Glomerular endothelial cell (primary cell): ENCODE measurements at regions not wholly inside any gene's neighbourhood (a gene's known extent, or its start where the extent isn't known, plus 50 kb on each side); places are given as distances from the start of the nearest gene placed in this dataset.

Experiments
- DNase-seq: peaks from one replicate; pipeline ENCODE4 v3.0.0-alpha.2; 2011; ENCODE audit warnings: low read depth, low spot score; ENCODE audit errors: extremely low read depth

DNA sequence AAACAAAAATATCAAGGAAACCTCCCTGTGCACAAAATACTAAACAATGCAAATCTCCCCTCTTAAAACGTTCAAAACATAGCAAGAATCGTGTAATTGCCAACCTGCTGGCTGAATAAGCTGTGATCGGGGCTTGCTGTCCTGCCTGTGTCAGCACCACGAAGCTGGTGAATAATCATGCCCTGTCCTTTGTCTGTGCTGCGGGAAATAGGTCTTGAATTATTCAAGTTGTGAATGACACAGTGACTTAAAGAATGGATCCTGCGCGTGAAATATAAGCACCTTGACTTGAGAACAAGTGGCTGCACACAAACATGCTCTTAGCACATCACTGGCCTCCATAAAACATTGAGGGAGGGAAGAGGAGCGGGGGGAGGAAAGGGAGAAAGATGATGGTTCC, 130.2 kb downstream of the OAT start:
- no peak for DNase-seq

- DNase-seq: no peak
Measured at GRCh38 chr10:124287791-124288190, 130.9 kb downstream of the OAT start.

- no peak for DNase-seq
Measured at GRCh38 chr10:124287071-124287685, 131.5 kb downstream of the OAT start.

DNA sequence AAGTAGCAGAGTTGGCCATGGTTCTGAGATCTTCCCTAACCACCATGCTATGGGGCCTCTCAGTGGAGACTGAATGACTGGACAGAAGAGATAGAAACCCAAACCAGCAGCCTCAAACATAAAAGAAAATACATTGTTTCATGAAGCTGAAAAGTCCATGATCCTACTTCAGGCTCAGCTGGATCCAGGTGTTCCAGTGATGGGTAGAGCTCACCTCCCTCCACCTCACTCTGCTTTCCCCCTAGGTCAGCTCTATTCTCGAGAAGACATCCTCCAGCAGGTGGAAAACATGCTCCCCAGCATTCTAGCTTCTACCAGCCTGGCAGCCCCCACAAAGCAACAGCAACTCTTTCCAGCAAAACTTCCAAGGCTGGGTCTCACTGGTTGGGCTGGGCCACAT, 132.1 kb downstream of the OAT start:
- DNase-seq: no peak

DNA sequence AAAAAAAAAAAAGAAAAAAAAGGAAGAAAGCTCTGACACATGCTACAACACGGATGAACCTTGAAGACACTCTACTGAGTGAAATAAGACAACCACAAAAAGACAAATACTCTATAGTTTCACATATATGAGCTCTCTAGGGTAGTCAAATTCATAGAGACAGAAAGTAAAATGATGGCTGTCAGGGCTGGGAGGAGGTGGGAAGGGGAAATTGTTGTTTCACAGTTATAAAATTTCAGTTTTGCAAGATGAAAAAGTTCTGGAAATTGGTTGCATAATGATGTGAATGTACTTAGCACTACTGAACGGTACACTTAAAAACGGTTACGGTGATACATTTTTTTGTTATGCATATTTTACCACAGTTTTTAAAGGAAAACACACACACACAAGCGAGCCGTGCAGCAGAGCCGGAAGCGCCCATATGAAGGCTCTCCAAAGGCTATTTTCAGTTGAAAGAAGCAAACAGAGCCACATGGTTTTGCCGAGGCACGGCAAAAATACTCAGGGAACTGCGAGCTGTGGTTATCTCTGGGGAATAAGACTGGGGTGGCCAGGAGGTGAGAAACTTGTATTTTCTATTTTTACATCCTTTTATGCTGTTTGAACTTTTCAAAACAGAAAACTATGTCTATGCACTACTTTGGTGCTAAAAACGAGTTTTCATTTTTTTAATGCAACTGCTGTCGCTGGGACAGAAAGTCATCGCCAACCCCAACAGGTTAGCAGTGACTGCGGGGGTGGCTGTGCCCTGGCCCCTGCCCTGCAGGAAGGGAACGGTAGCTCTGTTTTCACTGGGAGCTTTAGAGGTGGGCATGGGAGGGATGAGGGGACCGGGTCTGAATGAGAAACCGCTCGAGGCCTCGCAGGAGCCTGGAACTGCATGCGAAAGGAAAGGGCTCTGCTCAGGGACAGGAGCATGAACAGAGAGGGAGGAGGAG, 132.9 kb downstream of the OAT start:
- DNase-seq: no peak

- DNase-seq: no peak
Measured at GRCh38 chr10:124283949-124284250, 134.8 kb downstream of the OAT start.

DNA sequence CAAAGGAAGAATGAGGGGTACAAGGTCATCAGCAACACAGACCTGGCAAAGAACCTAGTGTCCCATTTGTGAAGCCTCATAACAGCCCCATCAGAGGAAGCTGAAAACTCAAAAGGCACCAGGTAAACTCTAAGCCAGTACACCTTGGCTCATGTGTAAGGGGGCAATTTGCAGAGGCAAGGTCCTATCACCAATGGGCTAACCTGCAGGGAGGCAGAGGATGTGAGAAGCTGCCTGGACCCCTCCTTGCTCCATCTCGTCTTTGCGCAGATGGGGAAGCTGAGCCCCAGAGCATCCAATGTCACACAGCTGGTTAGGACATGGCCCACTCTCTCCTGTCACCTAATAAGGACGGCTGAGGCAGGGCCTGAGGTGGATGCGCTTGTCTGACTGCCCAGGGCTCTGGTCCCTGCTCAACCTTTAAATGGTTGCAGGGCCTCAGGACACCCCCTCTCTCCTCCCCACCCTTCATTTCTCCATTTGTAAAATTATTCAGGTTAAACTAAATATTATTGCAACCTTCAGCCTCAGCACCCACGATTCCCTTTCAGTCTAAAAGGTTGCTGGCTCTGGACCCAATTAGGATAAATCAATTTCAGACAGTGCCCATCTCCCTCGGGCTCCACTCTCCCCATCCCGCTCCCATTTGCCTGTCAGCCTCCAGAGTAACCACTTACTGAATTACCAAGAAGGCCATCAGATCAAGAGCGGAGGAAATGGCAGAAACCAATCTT, 135.3 kb downstream of the OAT start:
- no peak for DNase-seq

DNA sequence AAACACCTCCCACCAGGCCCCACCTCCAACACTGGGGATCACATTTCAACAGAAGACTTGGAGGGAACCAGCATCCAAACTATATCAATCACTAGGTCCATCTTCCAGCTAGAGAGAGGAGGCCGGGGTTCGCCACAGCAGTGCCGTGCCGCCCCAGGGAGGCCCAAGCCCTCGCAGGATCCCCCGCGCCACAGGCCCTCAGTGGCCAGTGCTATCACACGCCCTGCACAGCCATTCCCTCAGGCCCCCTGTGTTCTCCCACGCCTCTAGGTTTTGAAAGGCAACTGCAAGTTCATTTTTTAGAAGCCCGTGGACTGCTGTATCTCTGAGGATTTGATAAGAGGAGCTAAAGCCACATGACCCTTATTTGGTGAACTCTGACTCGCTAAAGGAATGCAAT, 136.4 kb downstream of the OAT start:
- no peak for DNase-seq

DNA sequence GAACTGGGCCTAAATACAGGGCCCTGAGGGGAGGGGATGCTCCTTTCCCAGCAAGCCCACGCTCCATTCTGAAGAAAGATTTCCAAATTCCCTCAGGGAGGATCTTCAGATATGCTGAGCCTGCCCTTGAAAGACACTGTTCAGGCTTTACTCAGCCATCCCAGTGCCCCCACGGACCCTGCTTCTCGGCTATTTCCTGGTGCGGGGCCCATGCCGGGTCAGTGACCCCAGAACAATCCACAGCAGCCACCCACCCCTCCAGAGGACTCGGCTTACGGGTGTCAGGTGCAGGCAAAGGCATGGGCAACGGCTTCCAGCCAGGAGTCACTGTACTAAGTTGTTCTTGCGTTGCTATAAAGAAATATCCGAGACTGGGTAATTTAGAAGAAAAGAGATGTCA, 137.1 kb downstream of the OAT start:
- DNase-seq: no peak

DNA sequence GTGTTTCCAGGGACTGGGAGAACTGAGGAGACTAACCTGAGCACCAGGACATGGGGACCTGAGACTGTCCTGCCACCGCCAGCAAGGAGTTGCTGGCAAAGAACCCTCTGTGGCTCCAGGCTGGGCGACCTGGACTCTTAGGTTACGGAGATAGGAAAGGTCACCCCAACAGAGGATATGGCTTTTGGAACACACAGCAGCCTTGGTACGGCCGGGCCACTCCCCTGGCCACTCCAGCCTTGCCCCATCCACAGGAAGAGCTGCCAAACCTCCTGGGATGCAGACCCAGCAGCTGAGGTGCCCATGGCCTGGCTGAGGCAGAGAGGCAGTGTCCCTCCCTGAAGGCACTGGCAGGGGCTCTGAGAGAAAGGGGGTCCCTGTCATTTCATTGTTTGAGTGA, 137.8 kb downstream of the OAT start:
- DNase-seq: no peak

GRCh38 chr10:124279882-124280281, 138.8 kb downstream of the OAT start:
- no peak for DNase-seq

- no peak for DNase-seq
Measured at GRCh38 chr10:124279298-124279697, 139.4 kb downstream of the OAT start.

DNA sequence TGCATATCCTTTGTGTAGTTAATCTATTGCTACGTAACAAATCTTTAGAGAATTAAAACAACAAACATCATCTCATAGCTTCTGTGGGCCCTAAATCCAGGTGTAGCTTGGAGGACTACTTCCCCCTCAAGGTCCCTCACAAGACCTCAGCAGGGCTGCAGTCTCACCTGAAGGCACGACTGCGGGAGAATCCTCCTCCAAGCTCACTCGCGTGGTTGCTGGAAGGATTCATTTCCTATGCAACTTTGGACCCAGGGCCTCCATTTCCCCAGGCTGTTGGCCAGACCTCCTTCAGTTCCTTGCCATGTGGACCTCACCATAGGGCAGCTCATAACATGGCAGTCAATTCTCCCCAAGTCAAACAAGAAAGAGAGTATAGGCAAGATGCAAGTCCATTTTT, 140.4 kb downstream of the OAT start:
- DNase-seq: no peak

DNA sequence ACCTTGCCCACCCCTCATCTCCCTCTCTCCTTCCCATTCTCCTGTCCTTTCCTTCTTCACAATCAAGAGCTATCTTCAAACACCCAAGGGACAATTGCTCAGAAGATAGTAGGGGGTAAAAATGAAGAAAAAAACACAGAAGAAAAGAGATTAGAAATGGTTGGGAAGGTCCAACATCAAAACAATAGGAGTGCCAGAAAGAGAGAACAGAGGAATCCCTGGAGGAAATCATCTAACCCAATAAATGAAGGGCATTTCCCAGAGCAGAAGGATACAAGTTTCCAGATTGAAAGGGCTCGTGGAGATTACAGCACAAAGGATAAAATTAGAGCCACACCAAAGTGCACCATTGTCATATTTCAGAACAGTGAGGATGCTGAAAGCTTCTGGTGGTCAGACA, 145.6 kb downstream of the OAT start:
- no peak for DNase-seq

DNA sequence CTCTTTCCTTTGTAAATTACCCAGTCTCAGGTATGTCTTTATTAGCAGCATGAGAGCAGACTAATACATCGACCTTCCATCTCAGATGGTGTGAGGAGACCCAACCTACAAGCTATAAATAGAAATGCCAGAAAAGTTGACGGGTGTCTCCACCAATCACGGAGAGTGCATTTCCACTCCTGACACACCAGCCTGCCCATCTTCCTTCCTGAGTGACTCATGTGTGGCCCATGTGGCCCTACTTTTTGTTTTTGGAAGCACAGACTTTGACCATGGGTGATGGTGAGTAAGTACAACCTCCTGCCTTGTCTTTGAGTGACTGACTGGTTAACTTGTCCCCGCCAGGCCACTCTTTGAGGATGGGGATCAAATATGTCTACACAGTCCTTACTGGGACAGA, 147.0 kb downstream of the OAT start:
- no peak for DNase-seq

DNA sequence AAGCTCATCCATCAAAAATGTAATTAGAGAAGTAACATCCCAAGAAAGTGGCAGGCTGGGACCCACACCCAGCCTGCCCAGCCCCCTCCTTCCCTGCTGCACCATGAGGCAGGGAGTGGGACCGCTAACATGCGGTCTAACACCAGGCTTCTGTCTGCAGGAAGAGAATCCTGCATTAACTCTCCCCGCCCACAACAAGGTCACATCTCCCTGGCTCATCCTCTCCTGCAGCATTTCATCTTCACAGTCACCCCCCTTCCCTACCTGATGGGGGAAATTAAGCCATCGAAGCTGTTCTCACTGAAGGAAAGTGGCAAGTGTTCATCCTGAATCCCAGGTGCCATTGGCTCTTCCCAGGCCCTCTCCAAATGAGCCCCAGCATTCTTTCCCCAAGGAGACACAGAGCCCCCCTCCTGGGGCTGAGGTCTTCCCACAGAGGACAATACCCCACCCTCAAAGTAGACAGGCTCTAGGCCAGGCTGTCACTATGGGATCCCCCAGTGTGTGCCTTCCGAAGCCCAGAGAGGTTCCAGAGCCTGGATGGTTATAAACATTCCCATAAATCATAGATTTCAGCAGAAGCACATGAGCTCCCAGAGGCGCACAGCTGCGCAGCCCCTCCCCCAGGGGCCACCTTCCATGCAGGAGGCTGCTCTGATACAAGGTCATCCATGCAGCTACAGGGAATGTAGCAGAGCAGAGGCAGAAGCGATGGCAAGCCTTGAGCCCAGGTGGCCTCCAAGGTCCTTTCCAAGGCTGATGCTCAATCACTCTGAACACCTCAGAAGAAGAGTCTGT, 148.0 kb downstream of the OAT start:
- no peak for DNase-seq

DNA sequence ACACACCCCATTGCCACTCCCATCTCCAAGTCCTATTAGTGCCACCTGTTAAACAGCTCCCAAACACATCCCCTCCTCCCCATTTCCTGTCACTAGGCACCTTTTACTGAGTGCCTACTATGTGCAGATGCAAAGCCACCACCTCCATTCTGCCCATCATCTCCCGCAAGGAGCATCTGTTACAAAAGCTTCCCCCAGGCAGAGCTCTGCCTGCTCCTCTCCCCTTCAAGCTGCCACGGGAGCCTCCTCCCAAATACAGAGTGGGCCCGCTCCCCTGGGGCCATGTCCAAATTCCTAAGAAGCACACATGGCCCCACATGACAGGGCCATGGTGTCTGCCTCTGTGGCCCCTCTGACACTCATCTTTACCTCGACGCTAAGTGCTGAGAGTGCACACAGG, 149.7 kb downstream of the OAT start:
- no peak for DNase-seq

DNA sequence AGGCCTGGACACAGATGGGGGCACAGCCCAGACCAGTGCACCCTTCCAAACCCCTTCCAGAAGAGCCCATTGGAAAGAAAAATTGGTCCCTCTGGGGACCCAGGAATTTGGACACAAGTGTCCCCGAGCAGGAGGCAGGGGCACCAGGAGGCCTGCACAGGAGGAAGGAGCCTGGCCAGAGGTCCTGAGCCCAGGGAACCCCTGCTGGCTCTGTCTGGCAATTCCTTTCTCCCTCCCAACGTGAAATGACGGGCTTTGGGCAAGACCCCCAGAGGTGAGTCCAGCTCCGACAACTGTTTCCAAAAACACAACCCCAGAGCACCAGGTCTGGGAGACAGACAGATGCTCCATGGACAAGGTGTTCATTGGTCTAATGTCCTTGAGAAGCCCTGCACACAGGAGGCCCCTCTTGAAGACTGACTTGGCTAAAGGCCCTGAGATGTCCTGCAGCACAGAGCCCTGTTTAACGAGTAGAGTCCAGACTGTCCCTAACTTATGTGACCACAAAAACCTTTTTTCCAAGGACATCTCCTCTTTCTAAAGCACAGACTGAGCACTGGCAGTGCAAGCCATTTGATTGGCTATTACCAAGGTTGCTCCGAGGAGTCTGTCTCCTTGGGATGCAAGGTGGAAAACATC, 150.7 kb downstream of the OAT start:
- no peak for DNase-seq

DNA sequence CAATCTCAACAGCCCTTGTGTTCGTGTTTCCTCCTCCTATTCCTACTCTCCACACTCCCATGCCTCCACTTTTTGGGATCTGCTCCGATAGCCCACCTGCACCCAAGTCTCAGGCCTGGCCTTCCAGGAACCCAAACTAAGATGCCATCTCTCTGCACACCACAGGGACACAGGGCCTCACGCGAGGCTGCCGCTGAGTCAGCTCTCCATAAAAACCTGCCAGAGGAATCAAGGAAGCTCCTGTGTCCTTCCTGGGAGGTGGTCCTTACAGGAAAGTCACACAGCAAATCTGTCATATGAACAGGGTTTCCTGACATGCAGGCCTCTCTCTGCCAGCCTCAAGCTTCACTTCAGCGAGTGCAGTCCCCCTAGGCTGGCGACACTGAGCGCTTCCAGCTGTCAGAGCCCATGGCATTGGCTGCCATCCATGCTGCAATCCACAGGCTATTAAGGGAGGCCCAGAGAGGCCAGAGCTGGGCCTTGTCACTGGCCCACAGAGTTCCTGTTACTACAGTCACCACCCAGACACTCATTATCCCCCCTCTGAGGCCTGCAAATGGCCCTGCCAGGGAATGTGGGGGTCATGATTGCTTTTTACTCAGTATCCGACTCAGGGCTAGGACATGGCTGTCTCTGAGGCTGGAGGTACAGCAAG, 151.4 kb downstream of the OAT start:
- no peak for DNase-seq
